ENCODE measurements at regions not wholly inside any gene's neighbourhood (a gene's known extent, or its start where the extent isn't known, plus 50 kb on each side); places are given as distances from the start of the nearest gene placed in this dataset.

GRCh38 chr4:38278255-38278654 lies 318.1 kb downstream of the PTTG2 start:
- peaks cover 1% of the 10 kb centered on the region for H3K36me3 Mint-ChIP-seq

GRCh38 chr4:38279077-38279476 lies 318.9 kb downstream of the PTTG2 start:
- Mint-ChIP-seq H3K4me1 (peaks cover 10% of the 10 kb centered on the region), H3K36me3 (peaks cover 1% of the 10 kb centered on the region), H3K9me3 (peaks cover 7% of the 10 kb centered on the region), H3K27ac (no peak overlapping the region), H3K27me3 (peaks cover 6% of the 10 kb centered on the region), H3K4me3 (no peak overlapping the region)
- ATAC-seq (ENCODE audit: low read depth) (no peak), DNase-seq (no peak)
- POLR2A ChIA-PET = interaction anchor here (0.6 kb wide), 1 partner anchor 32 kb away, joined by 3 read pairs; no protein-coding TSS in a partner anchor

More at GRCh38 chr4:38278255-38278654, 318.1 kb downstream of the PTTG2 start:
- DNase-seq (no peak), ATAC-seq (ENCODE audit: low read depth) (no peak)
- Mint-ChIP-seq H3K9me3 (peaks cover 4% of the 10 kb centered on the region), H3K4me3 (no peak overlapping the region), H3K27me3 (peaks cover 6% of the 10 kb centered on the region), H3K27ac (no peak overlapping the region), H3K4me1 (peaks cover 4% of the 10 kb centered on the region)
- POLR2A ChIA-PET = no interaction called here

- Mint-ChIP-seq H3K27ac (no peak overlapping the region), H3K4me1 (peaks cover 15% of the 10 kb centered on the region), H3K27me3 (peaks cover 6% of the 10 kb centered on the region), H3K9me3 (peaks cover 7% of the 10 kb centered on the region), H3K36me3 (no peaks in the 10 kb centered on the region), H3K4me3 (no peak overlapping the region)
- DNase-seq = no peak
- no peak for ATAC-seq (ENCODE audit: low read depth)
- POLR2A ChIA-PET = no interaction called here
These were observed 319.6 kb downstream of the PTTG2 start for GRCh38 chr4:38279650-38280322.

GRCh38 chr4:38280323-38280706 lies 320.1 kb downstream of the PTTG2 start:
- peaks cover 9% of the 10 kb centered on the region for H3K9me3 Mint-ChIP-seq
- peaks cover 2% of the 10 kb centered on the region for H3K36me3 Mint-ChIP-seq
- DNase-seq = no peak
- H3K4me3 Mint-ChIP-seq = no peak overlapping the region
- no peak for ATAC-seq (ENCODE audit: low read depth)
- peaks cover 6% of the 10 kb centered on the region for H3K27me3 Mint-ChIP-seq
- peaks cover 16% of the 10 kb centered on the region for H3K4me1 Mint-ChIP-seq
- POLR2A ChIA-PET = no interaction called here
- H3K27ac Mint-ChIP-seq = no peak overlapping the region

- DNase-seq (no peak), ATAC-seq (ENCODE audit: low read depth) (no peak)
- H3K27me3 Mint-ChIP-seq = peaks cover 6% of the 10 kb centered on the region
- POLR2A ChIA-PET = no interaction called here
- no peak overlapping the region for H3K4me3 Mint-ChIP-seq
- peaks cover 16% of the 10 kb centered on the region for H3K4me1 Mint-ChIP-seq
- H3K9me3 Mint-ChIP-seq = peaks cover 12% of the 10 kb centered on the region
- no peak overlapping the region for H3K27ac Mint-ChIP-seq
- H3K36me3 Mint-ChIP-seq = peaks cover 4% of the 10 kb centered on the region
These were observed 321.3 kb downstream of the PTTG2 start for GRCh38 chr4:38281371-38282071.

- DNase-seq = no peak
- H3K27me3 Mint-ChIP-seq = peaks cover 6% of the 10 kb centered on the region
- H3K4me1 Mint-ChIP-seq = peaks cover 16% of the 10 kb centered on the region
- POLR2A ChIA-PET = no interaction called here
- H3K9me3 Mint-ChIP-seq = peaks cover 9% of the 10 kb centered on the region
- no peak overlapping the region for H3K4me3 Mint-ChIP-seq
- no peak overlapping the region for H3K27ac Mint-ChIP-seq
- peaks cover 4% of the 10 kb centered on the region for H3K36me3 Mint-ChIP-seq
- no peak for ATAC-seq (ENCODE audit: low read depth)
These were observed 323.5 kb downstream of the PTTG2 start for GRCh38 chr4:38283724-38284123.

GRCh38 chr4:38284294-38285030 lies 324.3 kb downstream of the PTTG2 start:
- H3K4me3 Mint-ChIP-seq = no peak overlapping the region
- H3K27me3 Mint-ChIP-seq = peaks cover 6% of the 10 kb centered on the region
- no peak overlapping the region for H3K27ac Mint-ChIP-seq
- H3K4me1 Mint-ChIP-seq = peaks cover 16% of the 10 kb centered on the region
- POLR2A ChIA-PET = no interaction called here
- DNase-seq (no peak), ATAC-seq (ENCODE audit: low read depth) (no peak)
- peaks cover 9% of the 10 kb centered on the region for H3K9me3 Mint-ChIP-seq
- peaks cover 4% of the 10 kb centered on the region for H3K36me3 Mint-ChIP-seq

- DNase-seq (no peak), ATAC-seq (ENCODE audit: low read depth) (no peak)
- Mint-ChIP-seq H3K9me3 (peaks cover 9% of the 10 kb centered on the region), H3K4me1 (peaks cover 18% of the 10 kb centered on the region), H3K36me3 (peaks cover 7% of the 10 kb centered on the region), H3K4me3 (no peak overlapping the region), H3K27me3 (peaks cover 3% of the 10 kb centered on the region), H3K27ac (no peak overlapping the region)
- POLR2A ChIA-PET = no interaction called here
These were observed 327.1 kb downstream of the PTTG2 start for GRCh38 chr4:38287101-38287851.

GRCh38 chr4:38289553-38289952 lies 329.4 kb downstream of the PTTG2 start:
- Mint-ChIP-seq H3K4me1 (peaks cover 8% of the 10 kb centered on the region), H3K27ac (no peak overlapping the region)
- POLR2A ChIA-PET = no interaction called here

GRCh38 chr4:38290366-38290765 lies 330.2 kb downstream of the PTTG2 start:
- peaks cover 8% of the 10 kb centered on the region for H3K36me3 Mint-ChIP-seq
- POLR2A ChIA-PET = no interaction called here
- H3K27me3 Mint-ChIP-seq = no peaks in the 10 kb centered on the region
- peaks cover 3% of the 10 kb centered on the region for H3K4me1 Mint-ChIP-seq
- H3K9me3 Mint-ChIP-seq = peaks cover 13% of the 10 kb centered on the region
- H3K4me3 Mint-ChIP-seq = no peak overlapping the region
- no peak overlapping the region for H3K27ac Mint-ChIP-seq
- DNase-seq (no peak), ATAC-seq (ENCODE audit: low read depth) (no peak)

More at GRCh38 chr4:38289553-38289952, 329.4 kb downstream of the PTTG2 start:
- DNase-seq = no peak
- no peak overlapping the region for H3K4me3 Mint-ChIP-seq
- peaks cover 15% of the 10 kb centered on the region for H3K9me3 Mint-ChIP-seq
- peaks cover 10% of the 10 kb centered on the region for H3K36me3 Mint-ChIP-seq
- no peaks in the 10 kb centered on the region for H3K27me3 Mint-ChIP-seq
- no peak for ATAC-seq (ENCODE audit: low read depth)

- Mint-ChIP-seq H3K36me3 (peaks cover 7% of the 10 kb centered on the region), H3K27me3 (no peaks in the 10 kb centered on the region), H3K27ac (no peak overlapping the region), H3K9me3 (peaks cover 10% of the 10 kb centered on the region), H3K4me1 (peaks cover 2% of the 10 kb centered on the region), H3K4me3 (no peak overlapping the region)
- DNase-seq = no peak
- ATAC-seq (ENCODE audit: low read depth) = no peak
- POLR2A ChIA-PET = no interaction called here
These were observed 330.7 kb downstream of the PTTG2 start for GRCh38 chr4:38290914-38291313.

- Mint-ChIP-seq H3K4me1 (peaks cover 2% of the 10 kb centered on the region), H3K27ac (no peak overlapping the region), H3K36me3 (peaks cover 7% of the 10 kb centered on the region), H3K4me3 (no peak overlapping the region), H3K9me3 (peaks cover 14% of the 10 kb centered on the region), H3K27me3 (no peaks in the 10 kb centered on the region)
- ATAC-seq (ENCODE audit: low read depth) (no peak), DNase-seq (no peak)
- POLR2A ChIA-PET = no interaction called here
These were observed 332.3 kb downstream of the PTTG2 start for GRCh38 chr4:38292529-38292928.

GRCh38 chr4:38294238-38294637 lies 334.0 kb downstream of the PTTG2 start:
- ATAC-seq (ENCODE audit: low read depth) (no peak), DNase-seq (no peak)
- no peaks in the 10 kb centered on the region for H3K27me3 Mint-ChIP-seq
- H3K9me3 Mint-ChIP-seq = peaks cover 17% of the 10 kb centered on the region
- H3K27ac Mint-ChIP-seq = no peak overlapping the region
- H3K36me3 Mint-ChIP-seq = peaks cover 11% of the 10 kb centered on the region
- H3K4me3 Mint-ChIP-seq = no peak overlapping the region
- POLR2A ChIA-PET = no interaction called here
- H3K4me1 Mint-ChIP-seq = peaks cover 2% of the 10 kb centered on the region
